AG20443 (cell line): ENCODE measurements at regions not wholly inside any gene's neighbourhood (a gene's known extent, or its start where the extent isn't known, plus 50 kb on each side); places are given as distances from the start of the nearest gene placed in this dataset.

Experiments
- DNase-seq: peaks from one replicate; pipeline ENCODE4 v3.0.0; 2012; ENCODE audit warnings: low spot score, mixed read lengths

DNA sequence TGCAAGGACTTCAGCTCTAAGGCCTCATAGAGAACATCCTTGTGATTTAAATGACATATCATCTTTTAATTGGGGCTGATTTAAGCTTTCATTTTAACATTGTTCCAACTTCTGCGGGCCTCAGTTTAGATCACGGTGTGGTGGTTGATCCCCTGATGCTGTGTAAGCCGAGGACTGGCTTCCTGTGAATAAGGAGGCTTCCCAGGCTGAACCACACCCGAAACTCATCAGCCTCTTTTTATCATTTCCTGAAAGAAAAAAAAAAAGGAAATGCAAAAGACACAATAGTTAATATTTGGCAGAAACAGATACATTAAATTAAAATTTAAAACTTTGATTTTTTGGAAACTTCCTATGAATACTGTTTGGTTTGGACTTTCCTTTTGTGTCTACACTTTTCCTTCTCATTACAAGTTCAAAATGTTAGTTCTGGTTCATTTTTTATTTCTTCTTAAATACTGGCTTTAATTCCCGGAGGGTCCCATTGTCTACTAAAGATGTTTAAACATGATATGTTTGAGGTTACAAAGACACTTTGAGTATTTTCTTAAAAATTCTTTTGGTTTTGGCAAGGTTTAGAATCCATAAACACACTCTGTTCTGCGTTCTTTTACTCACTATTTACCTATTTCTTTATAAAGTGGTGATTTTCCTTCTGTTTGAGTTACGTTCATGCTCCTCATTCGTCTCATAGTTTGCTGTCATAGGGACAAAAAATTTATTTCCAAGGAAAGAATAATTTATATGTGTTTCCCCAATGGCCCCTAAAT, 230.0 kb upstream of the SULF2 start:
- DNase-seq, result no peak

DNA sequence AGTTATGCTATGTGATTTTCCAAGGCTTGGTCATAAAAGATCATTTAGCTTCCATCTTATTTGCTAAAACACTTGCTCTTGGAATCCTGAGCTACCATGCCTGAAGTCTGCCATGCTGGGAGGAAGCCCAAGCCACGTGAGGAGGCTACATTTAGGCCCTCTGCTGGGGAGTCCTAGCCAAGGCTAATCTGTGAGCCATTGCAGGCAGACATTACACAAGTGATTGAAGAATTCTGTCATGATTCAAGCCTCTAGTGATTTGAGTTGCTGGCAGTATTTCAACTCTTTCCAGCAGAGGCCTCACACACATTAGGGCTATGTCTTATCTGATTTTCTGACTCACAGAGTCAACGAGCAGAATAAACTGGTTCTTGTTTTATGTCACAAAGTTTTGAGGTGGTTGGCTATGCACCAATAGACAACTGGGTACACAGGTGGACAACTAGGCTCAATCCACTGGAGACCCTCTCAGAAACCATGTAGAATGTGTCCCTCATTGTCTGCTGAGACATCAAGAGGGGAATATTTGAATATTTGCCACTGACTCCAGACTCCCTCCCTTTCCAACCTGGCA, 227.2 kb upstream of the SULF2 start:
- DNase-seq, result peak; percentile 52

- no peak for DNase-seq
Measured at GRCh38 chr20:48011025-48011424, 225.7 kb upstream of the SULF2 start.

DNA sequence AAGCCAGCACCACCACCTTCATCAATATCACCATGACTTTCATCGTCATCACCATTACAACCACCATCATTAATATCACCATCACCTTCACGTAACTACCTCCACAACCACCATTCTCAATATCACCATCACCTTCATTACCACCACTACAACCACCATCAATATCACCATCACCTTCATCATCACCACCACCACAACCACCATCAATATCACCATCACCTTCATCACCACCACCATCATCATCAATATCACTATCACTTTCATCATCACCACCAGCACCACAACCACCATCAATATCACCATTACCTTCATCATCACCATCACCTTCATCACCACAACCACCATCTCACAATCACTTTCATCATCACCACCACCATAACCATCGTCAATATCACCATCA, 225.3 kb upstream of the SULF2 start:
- DNase-seq, result no peak

GRCh38 chr20:48008850-48009515, 223.7 kb upstream of the SULF2 start:
- peak; percentile 72 for DNase-seq

DNA sequence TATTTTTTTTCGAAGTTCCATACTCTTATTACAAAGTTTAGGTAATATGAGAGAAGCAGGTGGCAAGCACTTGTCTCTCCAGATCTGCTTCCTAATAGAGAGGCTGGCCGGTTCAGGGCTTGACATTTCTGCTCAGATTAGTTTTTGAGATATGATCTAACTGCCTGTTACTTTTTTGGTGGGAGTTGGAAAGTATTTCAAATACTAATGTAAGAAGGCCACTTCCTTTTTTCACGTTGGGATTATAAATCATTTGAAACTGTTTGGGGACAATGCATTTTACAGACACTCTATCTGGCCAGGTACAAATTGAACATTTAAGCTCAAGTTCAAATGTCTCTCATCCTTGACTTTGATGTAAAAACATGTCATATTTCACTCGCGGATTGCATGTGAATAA, 222.1 kb upstream of the SULF2 start:
- DNase-seq, result no peak

DNA sequence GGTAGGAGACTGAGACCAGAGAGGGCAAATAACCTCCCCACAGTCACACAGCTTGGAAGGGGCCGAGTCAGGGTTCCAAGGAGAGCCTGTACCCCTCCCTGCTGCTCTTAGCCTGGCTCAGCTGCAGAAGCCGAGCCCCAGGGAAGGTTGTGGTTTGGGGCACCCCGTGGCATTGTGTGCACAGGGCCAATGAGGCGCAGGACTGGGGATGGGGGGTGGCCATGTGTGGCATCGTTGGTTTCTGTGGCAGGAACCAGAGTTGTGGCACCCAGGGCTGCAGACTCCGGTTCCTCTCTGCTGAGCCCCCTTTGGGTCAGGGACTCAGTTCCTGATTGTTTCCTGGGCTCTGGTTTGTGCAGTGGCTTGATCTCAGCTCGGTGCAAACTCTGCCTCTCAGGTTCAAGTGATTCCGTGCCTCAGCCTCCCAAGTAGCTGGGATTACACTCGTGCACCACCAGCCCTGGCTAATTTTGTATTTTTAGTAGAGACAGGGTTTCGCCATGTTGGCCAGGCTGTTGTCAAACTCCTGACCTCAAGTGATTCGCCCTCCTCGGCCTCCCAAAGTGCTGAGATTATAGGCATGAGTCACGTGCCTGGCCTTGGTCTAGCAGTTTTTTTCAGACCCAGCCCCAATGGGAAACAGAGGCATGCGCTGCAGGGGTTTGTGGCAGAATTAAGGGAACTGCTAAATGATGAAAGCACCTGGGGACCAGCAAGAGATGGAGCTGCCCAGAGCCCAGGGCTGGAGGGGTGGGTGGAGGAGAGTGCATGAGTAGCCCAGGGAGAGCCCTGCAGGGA, 221.0 kb upstream of the SULF2 start:
- peak; percentile 52 for DNase-seq

DNA sequence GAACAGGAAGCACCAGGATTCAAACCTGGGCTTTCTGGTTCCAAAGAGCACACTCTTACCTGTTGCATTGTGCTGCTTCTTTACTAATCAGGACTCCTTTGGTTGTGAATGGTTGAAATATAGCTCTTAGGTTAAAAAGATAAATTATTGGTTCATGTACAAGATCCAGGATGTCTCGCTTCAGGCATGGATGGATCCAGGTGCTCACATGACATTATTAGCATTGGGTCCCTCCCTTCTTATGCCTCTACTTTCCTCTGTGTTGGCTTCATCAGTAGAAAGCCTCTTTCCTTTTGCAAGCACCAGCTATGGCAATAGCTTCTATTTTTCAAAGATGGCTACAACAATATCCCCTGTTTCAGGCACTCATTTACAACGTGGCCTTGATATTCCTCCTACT, 217.7 kb upstream of the SULF2 start:
- DNase-seq, result no peak

- no peak for DNase-seq
Measured at GRCh38 chr20:48002517-48002970, 217.3 kb upstream of the SULF2 start.

GRCh38 chr20:47999166-47999565, 213.9 kb upstream of the SULF2 start:
- DNase-seq, result no peak

GRCh38 chr20:47998736-47999135, 213.5 kb upstream of the SULF2 start:
- no peak for DNase-seq

- no peak for DNase-seq
Measured at GRCh38 chr20:47995661-47996060, 210.4 kb upstream of the SULF2 start.

- no peak for DNase-seq
Measured at GRCh38 chr20:47993817-47994216, 208.5 kb upstream of the SULF2 start.

- DNase-seq, result no peak
Measured at GRCh38 chr20:47993035-47993755, 207.9 kb upstream of the SULF2 start.

DNA sequence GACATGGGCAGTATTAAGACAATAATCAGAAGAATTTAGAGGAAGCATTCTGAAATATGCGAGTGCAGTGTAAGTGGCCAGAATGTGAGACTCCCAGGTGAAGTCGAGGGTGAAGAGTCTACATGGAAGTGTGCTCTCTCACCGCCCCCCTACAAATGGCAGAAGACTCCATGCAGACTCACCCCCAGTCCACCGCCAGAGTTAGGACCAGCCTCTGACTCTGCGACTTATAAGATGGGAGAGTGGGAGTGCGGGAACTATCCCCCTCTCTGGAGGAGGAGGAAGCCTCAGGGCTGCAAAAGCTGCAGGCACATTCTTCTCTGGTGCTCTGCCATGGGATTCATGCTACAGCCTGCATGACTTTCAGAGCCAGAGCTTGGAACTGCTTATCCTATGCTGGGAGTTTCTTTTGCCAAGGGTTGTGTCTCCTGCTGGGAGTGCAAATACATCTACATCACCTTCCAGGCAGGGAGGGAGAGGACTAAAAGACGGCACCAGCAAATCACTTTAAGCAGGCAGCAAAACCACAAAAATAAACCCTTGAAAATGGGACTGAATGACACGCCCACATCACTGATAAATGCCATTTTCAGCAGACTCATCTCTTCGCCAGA, 206.7 kb upstream of the SULF2 start:
- no peak for DNase-seq

DNA sequence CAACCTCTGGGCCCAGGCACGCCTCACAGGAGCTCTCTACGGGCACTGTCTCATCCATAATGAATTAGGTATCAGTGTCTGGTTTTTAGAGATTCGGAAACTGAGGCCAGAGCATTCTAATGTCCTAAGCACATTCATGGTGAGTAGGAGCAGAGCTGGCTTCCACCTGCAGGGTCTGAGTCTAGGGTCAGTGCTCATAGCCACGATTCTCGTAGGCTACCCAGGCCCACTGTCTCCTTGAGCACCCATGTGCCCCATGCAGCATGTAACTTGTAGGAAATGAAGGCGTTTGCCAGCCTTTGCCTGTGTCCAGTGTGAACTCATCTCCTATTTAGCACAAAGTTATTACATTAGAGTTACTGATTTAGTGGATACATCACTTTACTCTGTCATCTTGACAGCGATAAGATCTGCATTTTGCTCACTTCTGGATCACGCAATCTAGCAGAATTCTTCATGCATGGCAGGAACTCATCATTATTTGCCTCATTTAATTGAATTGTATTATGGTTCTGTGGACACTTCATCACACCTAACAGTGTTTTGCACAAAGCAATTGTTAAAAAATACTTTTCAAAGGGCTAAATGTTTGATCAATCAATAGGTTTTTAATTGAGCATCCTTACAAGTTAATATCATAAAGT, 205.3 kb upstream of the SULF2 start:
- no peak for DNase-seq

DNA sequence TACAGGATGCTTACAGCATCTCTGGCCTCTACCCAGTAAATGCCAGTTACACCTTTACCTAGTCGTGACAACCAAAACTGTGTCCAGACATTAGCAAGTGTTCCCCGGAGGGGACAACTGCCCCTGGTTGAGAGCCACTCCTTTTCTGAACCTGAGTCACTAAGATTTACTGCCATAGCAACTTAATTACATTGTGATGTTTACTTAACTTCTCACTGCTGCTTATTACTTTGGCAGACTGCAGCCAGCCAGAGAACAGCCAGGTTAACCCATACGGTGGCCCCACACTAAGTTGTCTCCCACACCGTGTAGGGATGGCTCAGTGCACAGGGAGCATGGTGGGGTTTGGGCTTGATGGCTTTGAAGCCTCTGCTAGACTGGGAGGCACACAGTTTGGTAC, 204.7 kb upstream of the SULF2 start:
- DNase-seq, result no peak

DNA sequence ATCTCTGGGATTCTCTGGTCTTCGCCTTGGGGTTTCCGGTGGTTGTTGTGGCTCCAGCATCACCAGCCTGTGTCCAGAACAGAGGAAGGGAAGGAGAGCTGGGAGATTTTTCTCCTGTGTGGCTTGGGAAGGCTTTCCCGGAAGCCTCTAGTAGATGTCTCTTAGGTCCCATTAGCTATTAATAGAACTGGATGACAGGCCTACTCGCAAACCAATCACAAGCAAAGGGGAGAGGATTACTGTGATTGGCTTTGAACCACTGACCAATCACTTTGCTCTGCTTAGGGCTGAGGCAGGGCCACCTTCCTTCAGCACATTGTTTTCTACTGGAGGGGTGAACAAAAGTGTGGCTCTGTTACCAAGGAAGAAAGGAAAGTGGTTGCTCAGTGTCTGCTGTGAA, 203.4 kb upstream of the SULF2 start:
- no peak for DNase-seq

- DNase-seq, result peak; percentile 84
Measured at GRCh38 chr20:47985092-47985850, 200.0 kb upstream of the SULF2 start.

- no peak for DNase-seq
Measured at GRCh38 chr20:47984437-47984836, 199.2 kb upstream of the SULF2 start.
